ENCODE measurements at regions not wholly inside any gene's neighbourhood (a gene's known extent, or its start where the extent isn't known, plus 50 kb on each side); places are given as distances from the start of the nearest gene placed in this dataset.

GRCh38 chr5:135116160-135116561, 82.1 kb upstream of the PITX1 start:
- Histone ChIP-seq H3K36me3 (ENCODE audit: control insufficient read depth, insufficient read depth, low read length) (no peaks in the 10 kb centered on the region), H3K4me3 (ENCODE audit: low read depth, low read length) (no peak overlapping the region), H3K27me3 (ENCODE audit: control insufficient read depth, insufficient read depth, low read length) (peaks cover 6% of the 10 kb centered on the region)
- POLR2A ChIA-PET, result no interaction called here
- CTCF ChIA-PET, result interaction anchor here (1.3 kb wide), 1 partner anchor 26 kb away, joined by 3 read pairs; no protein-coding TSS in a partner anchor
- DNase-seq (ENCODE audit: low read depth), result no peak
- TF ChIP-seq CTCF (IDR thresholded peaks at IDR 0.05; ENCODE audit: insufficient read depth, low read depth, low read length), result no peak

GRCh38 chr5:135115591-135115990, 81.6 kb upstream of the PITX1 start:
- CTCF ChIA-PET, result interaction anchor here (0.6 kb wide), 2 partner anchors 55 to 1987 kb away, joined by 3 read pairs; no protein-coding TSS in a partner anchor
- Histone ChIP-seq H3K36me3 (ENCODE audit: control insufficient read depth, insufficient read depth, low read length) (no peaks in the 10 kb centered on the region), H3K27me3 (ENCODE audit: control insufficient read depth, insufficient read depth, low read length) (peaks cover 6% of the 10 kb centered on the region), H3K4me3 (ENCODE audit: low read depth, low read length) (no peak overlapping the region)
- no peak for TF ChIP-seq CTCF (IDR thresholded peaks at IDR 0.05; ENCODE audit: insufficient read depth, low read depth, low read length)
- POLR2A ChIA-PET, result no interaction called here
- DNase-seq (ENCODE audit: low read depth), result no peak

- POLR2A ChIA-PET, result no interaction called here
- CTCF ChIA-PET, result interaction anchor here (0.6 kb wide), 2 partner anchors 55 to 1986 kb away, joined by 3 read pairs; no protein-coding TSS in a partner anchor
- no peak for TF ChIP-seq CTCF (IDR thresholded peaks at IDR 0.05; ENCODE audit: insufficient read depth, low read depth, low read length)
- no peak overlapping the region for H3K4me3 ChIP-seq (ENCODE audit: low read depth, low read length)
- H3K36me3 ChIP-seq (ENCODE audit: control insufficient read depth, insufficient read depth, low read length), result no peaks in the 10 kb centered on the region
- no peak for DNase-seq (ENCODE audit: low read depth)
- peaks cover 6% of the 10 kb centered on the region for H3K27me3 ChIP-seq (ENCODE audit: control insufficient read depth, insufficient read depth, low read length)
These were observed 80.7 kb upstream of the PITX1 start for GRCh38 chr5:135114759-135115158.

GRCh38 chr5:135112008-135112725, 78.1 kb upstream of the PITX1 start:
- DNase-seq (ENCODE audit: low read depth), result no peak
- no peak for TF ChIP-seq CTCF (IDR thresholded peaks at IDR 0.05; ENCODE audit: insufficient read depth, low read depth, low read length)
- Histone ChIP-seq H3K36me3 (ENCODE audit: control insufficient read depth, insufficient read depth, low read length) (no peaks in the 10 kb centered on the region), H3K27me3 (ENCODE audit: control insufficient read depth, insufficient read depth, low read length) (peaks cover 8% of the 10 kb centered on the region; the same call in 1 of the 2 replicates), H3K4me3 (ENCODE audit: low read depth, low read length) (no peak overlapping the region)
- POLR2A ChIA-PET, result no interaction called here
- CTCF ChIA-PET, result interaction anchor here (0.9 kb wide), 1 partner anchor 52 kb away, joined by 3 read pairs; no protein-coding TSS in a partner anchor

GRCh38 chr5:135110785-135111596, 77.0 kb upstream of the PITX1 start:
- CTCF ChIA-PET, result interaction anchor here (0.6 kb wide), 1 partner anchor 807 kb away, joined by 3 read pairs; no protein-coding TSS in a partner anchor
- H3K4me3 ChIP-seq (ENCODE audit: low read depth, low read length), result no peak overlapping the region
- no peak for DNase-seq (ENCODE audit: low read depth)
- POLR2A ChIA-PET, result interaction anchor here (0.6 kb wide), 1 partner anchor 24 kb away, joined by 3 read pairs; no protein-coding TSS in a partner anchor
- no peak for TF ChIP-seq CTCF (IDR thresholded peaks at IDR 0.05; ENCODE audit: insufficient read depth, low read depth, low read length)
- no peaks in the 10 kb centered on the region for H3K36me3 ChIP-seq (ENCODE audit: control insufficient read depth, insufficient read depth, low read length)
- peaks cover 8% of the 10 kb centered on the region; the same call in 1 of the 2 replicates for H3K27me3 ChIP-seq (ENCODE audit: control insufficient read depth, insufficient read depth, low read length)

Data from BJ (cell line).